HuH-7 (cell line): ENCODE measurements at regions not wholly inside any gene's neighbourhood (a gene's known extent, or its start where the extent isn't known, plus 50 kb on each side); places are given as distances from the start of the nearest gene placed in this dataset.

ENCODE experiments used
- DNase-seq: peaks from one replicate; pipeline ENCODE4 v3.0.0; 2011; ENCODE audit warnings: low spot score

- DNase-seq = no peak
These were observed 136.5 kb upstream of the NKX1-1 start for GRCh38 chr4:1542516-1543320.

- no peak for DNase-seq
These were observed 135.9 kb upstream of the NKX1-1 start for GRCh38 chr4:1542226-1542490.

DNA sequence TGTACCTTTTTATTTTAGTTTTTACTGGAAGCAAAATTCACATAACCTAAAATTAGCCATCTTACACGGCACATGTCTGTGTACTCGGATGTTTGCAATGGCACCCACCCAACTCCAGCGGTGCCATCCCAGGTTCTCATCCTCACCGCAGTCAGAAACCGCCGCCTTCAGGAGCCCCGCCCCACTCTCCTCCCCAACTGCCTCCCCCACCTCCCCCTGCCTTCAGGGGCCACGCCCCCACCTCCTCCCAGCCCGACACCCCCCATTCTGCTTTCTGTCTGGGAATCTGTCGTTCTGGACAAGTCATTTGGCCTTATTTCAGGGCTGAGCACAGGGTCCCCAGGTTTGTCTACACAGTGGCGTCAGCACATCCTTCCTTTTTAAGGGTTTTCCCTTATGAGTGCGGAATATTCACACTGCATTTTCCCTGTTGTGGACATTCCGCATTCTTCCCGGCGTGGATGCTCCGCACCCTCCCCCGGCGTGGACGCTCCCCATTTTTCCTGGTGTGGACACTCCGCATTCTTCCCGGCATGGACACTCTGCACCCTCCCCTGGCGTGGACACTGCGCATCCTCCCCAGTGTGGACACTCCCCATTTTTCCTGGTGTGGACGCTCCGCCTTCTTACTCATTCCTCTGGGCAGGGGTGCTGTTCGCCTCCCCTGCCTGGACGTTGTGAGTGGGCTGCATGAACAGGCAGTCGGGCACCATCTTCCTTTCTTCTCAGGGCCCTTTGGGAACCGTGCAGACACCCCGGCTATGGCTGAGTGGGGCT, 135.4 kb upstream of the NKX1-1 start:
- DNase-seq = no peak

DNA sequence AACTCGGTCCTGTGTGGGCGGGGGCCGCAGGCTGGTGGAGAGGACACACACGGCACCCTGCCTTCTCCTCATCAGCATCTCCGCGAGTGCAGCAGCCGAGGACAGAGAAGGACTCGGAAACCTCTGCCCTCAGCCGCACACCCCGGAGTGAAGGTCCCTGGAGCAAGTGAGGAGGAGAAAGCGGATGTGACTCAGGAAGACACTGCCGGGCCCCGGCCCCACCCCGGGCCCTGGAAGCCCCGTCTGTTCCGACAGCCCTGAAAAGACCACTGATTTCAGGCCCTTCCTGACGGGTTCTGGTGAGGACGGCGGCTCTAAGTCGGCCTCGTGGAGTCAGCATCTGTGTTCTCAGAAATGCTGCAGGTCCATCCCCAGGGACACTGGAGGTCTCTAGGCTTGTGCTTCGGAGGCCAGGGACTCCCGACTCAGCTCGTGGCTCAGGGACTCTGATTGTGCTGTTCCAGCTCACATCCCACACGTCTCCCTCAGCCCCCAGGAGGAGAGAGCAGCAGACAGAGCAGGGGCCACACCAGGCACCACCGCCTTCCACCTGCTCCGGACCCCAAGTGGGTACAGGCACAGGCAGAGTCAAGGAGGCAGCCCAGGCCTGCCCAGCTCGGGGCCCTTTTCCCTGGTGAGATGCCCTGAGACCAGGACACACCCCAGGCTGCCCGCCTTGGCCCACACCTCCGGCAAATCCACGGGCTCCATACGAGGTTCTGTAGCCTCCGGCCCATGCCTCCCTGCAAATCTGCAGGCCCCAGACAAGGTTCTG, 134.5 kb upstream of the NKX1-1 start:
- DNase-seq = no peak

GRCh38 chr4:1539859-1540600, 133.8 kb upstream of the NKX1-1 start:
- no peak for DNase-seq

GRCh38 chr4:1538941-1539772, 132.9 kb upstream of the NKX1-1 start:
- no peak for DNase-seq

DNA sequence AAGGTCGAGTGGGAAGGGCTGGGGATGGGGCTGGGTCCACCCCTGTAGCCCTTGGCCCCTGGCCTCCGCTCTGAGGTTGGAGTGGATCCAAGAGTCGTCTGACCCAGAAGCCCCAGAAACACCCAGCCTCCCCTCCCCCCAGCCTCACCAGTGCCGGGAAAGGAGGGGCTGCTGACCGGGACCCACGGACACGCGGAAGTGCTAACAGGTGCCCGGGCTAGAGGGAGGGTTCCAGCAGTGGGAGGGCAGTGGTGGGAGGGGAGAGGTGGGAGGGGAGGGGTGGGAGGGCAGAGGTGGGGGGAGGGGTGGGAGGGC, 131.8 kb upstream of the NKX1-1 start:
- DNase-seq = no peak

DNA sequence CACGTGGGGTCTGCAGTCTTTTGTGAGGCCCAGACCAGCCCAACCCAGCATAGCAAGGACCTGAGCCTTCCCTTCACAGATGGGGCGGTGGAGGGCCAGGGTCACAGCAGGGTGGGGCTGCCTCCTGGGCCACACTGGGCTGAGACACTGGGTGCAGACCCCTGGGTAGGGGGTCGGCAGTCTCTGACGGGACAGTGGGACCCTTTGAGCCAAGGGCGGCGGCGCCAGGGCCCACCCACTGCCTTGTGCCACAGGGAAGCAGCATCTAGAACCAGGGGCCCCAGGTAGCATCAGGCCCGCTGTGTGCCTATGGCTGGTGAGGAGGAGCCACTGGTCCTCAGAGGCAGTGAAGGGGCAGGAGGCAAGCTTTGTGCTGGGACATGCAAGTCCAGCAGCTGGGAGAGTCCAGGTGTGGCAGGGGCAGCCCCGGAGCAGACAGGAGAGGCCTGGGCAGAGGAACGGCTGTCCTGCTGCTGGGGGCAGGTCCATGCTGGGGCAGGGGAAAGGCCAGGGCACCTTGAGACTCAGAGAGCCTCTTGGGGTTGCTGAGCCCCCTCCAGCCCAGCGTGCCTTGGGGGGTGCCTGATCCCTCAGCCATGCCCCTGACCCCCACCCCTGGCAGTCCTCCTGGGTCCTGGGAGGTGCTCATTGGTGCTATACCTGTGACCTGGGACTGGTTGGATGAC, 131.3 kb upstream of the NKX1-1 start:
- DNase-seq = no peak

DNA sequence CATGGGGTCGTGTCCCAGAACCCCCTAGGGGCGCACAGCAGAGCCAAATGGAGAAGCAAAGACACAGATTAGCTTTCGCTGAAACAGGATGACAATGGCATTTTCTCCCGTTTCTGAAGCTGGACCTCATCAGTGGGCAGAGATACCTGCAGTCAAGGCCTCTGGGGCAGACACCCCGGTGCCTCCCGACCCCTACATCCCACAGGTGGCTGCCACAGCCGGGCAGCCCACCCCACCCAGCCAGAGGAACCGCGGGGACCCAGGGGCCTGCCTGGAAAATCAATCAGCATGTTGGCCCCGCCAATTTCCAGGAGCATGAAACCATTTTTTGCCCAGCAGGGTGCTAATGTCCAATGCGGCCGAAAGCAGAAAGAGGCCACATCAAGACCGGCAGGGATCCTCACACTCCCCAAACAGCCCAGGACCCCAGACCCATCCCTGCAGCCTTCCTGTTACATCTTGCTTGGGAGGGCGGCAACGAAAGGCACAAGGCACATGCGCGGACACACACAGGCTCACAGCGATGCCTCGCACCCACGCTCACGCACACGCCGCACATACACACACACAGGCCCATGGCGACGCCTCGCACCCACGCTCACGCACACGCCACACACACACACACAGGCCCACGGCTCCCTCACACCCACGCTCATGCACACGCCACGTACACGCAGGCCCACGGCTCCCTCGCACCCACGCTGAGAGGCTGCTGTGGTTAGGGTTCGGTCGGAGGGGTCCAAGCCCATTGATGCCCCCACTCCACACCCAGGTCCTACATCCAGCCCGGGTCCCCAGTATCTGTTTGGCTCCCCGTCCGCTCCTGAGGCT, 130.6 kb upstream of the NKX1-1 start:
- no peak for DNase-seq

GRCh38 chr4:1535926-1536578, 129.8 kb upstream of the NKX1-1 start:
- DNase-seq = no peak

DNA sequence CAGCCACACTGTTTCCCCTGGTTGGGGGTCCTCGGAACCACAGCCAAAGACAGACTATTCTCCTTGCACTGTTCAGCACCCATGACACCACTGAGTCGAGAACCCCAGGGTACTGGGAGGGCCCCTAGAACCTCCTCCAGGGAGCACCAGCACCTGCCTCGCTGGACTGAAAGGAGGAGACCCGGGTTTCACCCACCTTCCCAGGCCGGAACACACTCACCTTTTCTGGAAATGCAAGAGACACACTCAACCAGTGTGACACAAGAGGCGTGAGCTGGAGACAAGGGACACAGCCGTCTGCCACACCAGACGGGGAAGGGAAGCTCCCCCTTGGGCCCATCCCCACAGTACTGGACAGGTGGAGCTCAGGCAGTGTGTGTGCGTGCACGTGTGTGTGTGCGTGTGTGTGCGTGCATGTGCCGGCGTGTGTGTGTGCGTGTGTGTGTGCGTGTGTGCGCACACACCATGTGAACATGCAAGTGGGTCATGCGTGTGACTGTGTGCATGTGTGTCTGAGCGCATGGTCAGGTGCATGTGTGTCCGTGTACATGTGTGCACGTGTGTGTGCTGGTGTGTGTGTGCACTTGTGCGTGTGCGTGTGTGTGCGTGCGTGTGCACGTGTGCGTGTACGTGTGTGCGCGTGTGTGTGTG, 128.8 kb upstream of the NKX1-1 start:
- DNase-seq = no peak

- DNase-seq = no peak
These were observed 128.0 kb upstream of the NKX1-1 start for GRCh38 chr4:1534095-1534872.

- no peak for DNase-seq
These were observed 127.3 kb upstream of the NKX1-1 start for GRCh38 chr4:1533501-1534064.

- DNase-seq = no peak
These were observed 126.5 kb upstream of the NKX1-1 start for GRCh38 chr4:1532549-1533395.

DNA sequence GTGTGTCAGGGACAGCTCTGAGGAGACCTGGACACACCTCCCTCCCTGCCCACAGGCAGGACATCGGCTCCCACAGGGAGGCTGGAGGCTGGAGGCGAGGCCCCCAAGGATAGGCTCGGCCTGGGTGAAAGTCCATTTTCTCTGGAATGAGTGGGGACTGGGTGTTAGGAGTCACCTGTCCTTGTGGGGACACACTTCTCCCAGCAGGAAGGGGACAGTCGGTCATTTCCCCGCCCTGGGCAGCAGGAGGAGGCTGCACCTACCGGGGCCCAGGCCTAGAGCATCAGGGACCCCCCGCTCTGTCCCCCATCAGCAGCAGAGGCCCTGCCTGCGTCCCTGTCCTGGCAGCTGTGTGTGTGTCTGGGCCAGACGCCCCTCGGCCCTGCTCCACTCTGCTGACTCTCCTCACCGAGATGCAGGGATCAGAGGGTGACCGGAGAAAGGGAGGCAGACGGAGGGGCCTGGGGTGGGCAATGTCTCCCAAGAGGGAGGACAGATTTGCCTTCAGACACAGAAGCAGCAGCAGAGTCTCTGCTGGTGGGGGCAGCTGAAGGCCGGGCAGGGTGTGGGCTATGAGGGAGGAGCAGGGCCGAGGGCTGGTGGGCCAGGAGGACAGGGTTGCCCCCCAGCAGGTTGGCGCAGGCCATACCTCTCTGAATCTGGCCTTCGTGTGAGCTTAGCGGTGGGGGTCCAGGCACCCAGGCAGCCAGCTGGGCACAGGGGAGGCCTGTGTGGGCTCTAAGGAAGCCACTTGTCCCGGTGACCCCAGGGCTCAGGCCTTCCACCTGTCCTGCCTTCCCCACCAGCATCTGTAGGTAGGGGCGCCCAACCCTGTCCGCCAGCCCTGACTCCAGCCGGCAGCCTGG, 125.7 kb upstream of the NKX1-1 start:
- DNase-seq = no peak

DNA sequence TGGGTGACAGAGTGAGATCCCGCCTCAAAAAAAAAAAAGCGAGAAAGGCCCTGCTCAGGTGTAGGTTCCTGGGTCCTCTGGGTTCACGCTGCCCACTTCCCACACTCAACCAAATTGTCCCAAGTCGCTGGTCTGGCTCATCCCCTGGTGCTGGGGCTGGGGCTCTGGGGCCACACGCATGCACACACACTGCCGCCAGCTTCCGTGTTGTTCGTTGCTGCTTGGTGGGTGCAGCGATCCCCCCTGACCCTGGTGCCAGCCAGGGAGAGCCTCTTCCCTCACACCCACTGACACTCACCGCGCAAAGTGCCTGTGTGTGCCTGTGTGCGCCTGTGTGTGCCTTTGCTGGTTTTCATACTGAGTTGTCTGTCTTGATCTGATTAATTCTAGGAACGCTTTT, 124.1 kb upstream of the NKX1-1 start:
- DNase-seq = no peak
